HUES64 (cell line): ENCODE measurements at regions not wholly inside any gene's neighbourhood (a gene's known extent, or its start where the extent isn't known, plus 50 kb on each side); places are given as distances from the start of the nearest gene placed in this dataset.
"Not testable (repeated sequence)": the region's sequence is repeated elsewhere in the genome, so short reads cannot be mapped to it uniquely, and the experiment has no call there.

Source experiments
- H3K27ac ChIP-seq: 2 replicates; pipeline ENCODE4 v1.7.0; 2013; ENCODE audit warnings: low read depth, low read length, inconsistent platforms
- H3K27me3 ChIP-seq: 2 replicates; pipeline ENCODE4 v1.6.1; 2013; ENCODE audit warnings: mild to moderate bottlenecking, low read length; ENCODE audit not compliant: insufficient read depth
- H3K36me3 ChIP-seq: 2 replicates; pipeline ENCODE4 v1.6.1; 2013; ENCODE audit warnings: mild to moderate bottlenecking, low read length; ENCODE audit not compliant: insufficient read depth
- H3K4me1 ChIP-seq: 2 replicates; pipeline ENCODE4 v1.6.1; 2013; ENCODE audit warnings: mild to moderate bottlenecking, low read length, moderate library complexity; ENCODE audit not compliant: insufficient read depth
- H3K4me3 ChIP-seq: 2 replicates; pipeline ENCODE4 v1.5.1; 2013; ENCODE audit warnings: mild to moderate bottlenecking, low read length, moderate library complexity
- H3K9ac ChIP-seq: 2 replicates; pipeline ENCODE4 v1.6.1; 2013; ENCODE audit warnings: mild to moderate bottlenecking, low read depth, low read length
- H3K9me3 ChIP-seq: 2 replicates; pipeline ENCODE4 v1.6.1; 2013; ENCODE audit warnings: low read depth, low read length; ENCODE audit not compliant: insufficient read depth
- WGBS: fragments of 150-250, 120-280 bp; methylation state at CpG from one replicate; pipeline ENCODE4 v1.1.7; 2013; ENCODE audit warnings: missing lambda C conversion rate; 5-methylcytosine and 5-hydroxymethylcytosine counted together

GRCh38 chr6:28626386-28626785 lies 100.7 kb downstream of the GPX5 start:
- H3K36me3 ChIP-seq, H3K9me3 ChIP-seq, H3K9ac ChIP-seq, H3K27me3 ChIP-seq, H3K4me3 ChIP-seq, H3K27ac ChIP-seq, H3K4me1 ChIP-seq: not testable (repeated sequence)
- WGBS: 45% methylated on average over 1 of the region's 2 CpGs

GRCh38 chr6:28632326-28632851 lies 106.7 kb downstream of the GPX5 start:
- 90% methylated on average over 3 of the region's 5 CpGs for WGBS
- H3K27me3 ChIP-seq: peaks cover 49% of the 10 kb centered on the region
- no peak overlapping the region for H3K27ac ChIP-seq
- H3K36me3 ChIP-seq: no peaks in the 10 kb centered on the region
- no peak overlapping the region for H3K9ac ChIP-seq
- H3K4me3 ChIP-seq: no peak overlapping the region
- H3K4me1 ChIP-seq: no peaks in the 10 kb centered on the region; the same call in 1 of the 2 replicates
- no peaks in the 10 kb centered on the region for H3K9me3 ChIP-seq

GRCh38 chr6:28633445-28634215 lies 107.9 kb downstream of the GPX5 start:
- no peak overlapping the region for H3K9ac ChIP-seq
- H3K4me3 ChIP-seq: no peak overlapping the region
- 94% methylated on average over 28 of the region's 28 CpGs for WGBS
- H3K27ac ChIP-seq: no peak overlapping the region
- peaks cover 62% of the 10 kb centered on the region for H3K27me3 ChIP-seq
- H3K9me3 ChIP-seq: no peaks in the 10 kb centered on the region
- H3K36me3 ChIP-seq: no peaks in the 10 kb centered on the region
- H3K4me1 ChIP-seq: no peaks in the 10 kb centered on the region; the same call in 1 of the 2 replicates

GRCh38 chr6:28634411-28634760 lies 108.7 kb downstream of the GPX5 start:
- Histone ChIP-seq H3K27me3 (peaks cover 63% of the 10 kb centered on the region), H3K9ac (no peak overlapping the region), H3K4me1 (no peaks in the 10 kb centered on the region; the same call in 1 of the 2 replicates), H3K27ac (no peak overlapping the region), H3K9me3 (no peaks in the 10 kb centered on the region), H3K36me3 (no peaks in the 10 kb centered on the region), H3K4me3 (peak overlapping the region; percentile 73)
- 40% methylated on average over 4 of the region's 4 CpGs for WGBS

- H3K9ac ChIP-seq: no peak overlapping the region
- H3K4me1 ChIP-seq: no peaks in the 10 kb centered on the region; the same call in 1 of the 2 replicates
- no peaks in the 10 kb centered on the region for H3K36me3 ChIP-seq
- no peak overlapping the region for H3K27ac ChIP-seq
- peak overlapping the region; percentile 73 for H3K4me3 ChIP-seq
- peaks cover 63% of the 10 kb centered on the region for H3K27me3 ChIP-seq
- no peaks in the 10 kb centered on the region for H3K9me3 ChIP-seq
- 1% methylated on average over 48 of the region's 48 CpGs for WGBS
Measured at GRCh38 chr6:28634761-28635546, 109.3 kb downstream of the GPX5 start.

- H3K4me1 ChIP-seq: no peaks in the 10 kb centered on the region; the same call in 1 of the 2 replicates
- 0 out of 2 replicates have a peak overlapping the region, but pooled peaks have one; percentile 12 for H3K9ac ChIP-seq
- no peaks in the 10 kb centered on the region for H3K36me3 ChIP-seq
- WGBS: 3% methylated on average over 20 of the region's 20 CpGs
- no peaks in the 10 kb centered on the region for H3K9me3 ChIP-seq
- peaks cover 63% of the 10 kb centered on the region for H3K27me3 ChIP-seq
- H3K27ac ChIP-seq: no peak overlapping the region
- H3K4me3 ChIP-seq: peak overlapping the region; percentile 73
Measured at GRCh38 chr6:28635547-28636158, 110.0 kb downstream of the GPX5 start.

GRCh38 chr6:28638787-28639430 lies 113.2 kb downstream of the GPX5 start:
- no peak overlapping the region for H3K9ac ChIP-seq
- no peaks in the 10 kb centered on the region; the same call in 1 of the 2 replicates for H3K4me1 ChIP-seq
- 91% methylated on average over 21 of the region's 21 CpGs for WGBS
- H3K27ac ChIP-seq: no peak overlapping the region
- no peak overlapping the region for H3K4me3 ChIP-seq
- H3K36me3 ChIP-seq: no peaks in the 10 kb centered on the region
- H3K9me3 ChIP-seq: no peaks in the 10 kb centered on the region
- H3K27me3 ChIP-seq: peaks cover 49% of the 10 kb centered on the region

GRCh38 chr6:28639445-28640290 lies 114.0 kb downstream of the GPX5 start:
- 96% methylated on average over 47 of the region's 47 CpGs for WGBS
- H3K9ac ChIP-seq, H3K27ac ChIP-seq, H3K4me3 ChIP-seq, H3K4me1 ChIP-seq, H3K9me3 ChIP-seq, H3K36me3 ChIP-seq: not testable (repeated sequence)
- peaks cover 41% of the 10 kb centered on the region for H3K27me3 ChIP-seq

GRCh38 chr6:28643017-28643740 lies 117.5 kb downstream of the GPX5 start:
- H3K4me3 ChIP-seq: peak overlapping the region; percentile 46

GRCh38 chr6:28646650-28647049 lies 121.0 kb downstream of the GPX5 start:
- no peaks in the 10 kb centered on the region for H3K27me3 ChIP-seq
- no peak overlapping the region for H3K9ac ChIP-seq
- H3K4me3 ChIP-seq: no peak overlapping the region
- no peaks in the 10 kb centered on the region for H3K36me3 ChIP-seq
- WGBS: 92% methylated on average over 1 of the region's 1 CpG
- no peaks in the 10 kb centered on the region for H3K9me3 ChIP-seq
- H3K4me1 ChIP-seq: peaks cover 6% of the 10 kb centered on the region; the same call in 1 of the 2 replicates
- no peak overlapping the region for H3K27ac ChIP-seq

More at GRCh38 chr6:28643017-28643740, 117.5 kb downstream of the GPX5 start:
- 2% methylated on average over 9 of the region's 9 CpGs for WGBS
- H3K27me3 ChIP-seq: peaks cover 6% of the 10 kb centered on the region
- no peak overlapping the region for H3K27ac ChIP-seq
- H3K4me1 ChIP-seq: no peaks in the 10 kb centered on the region
- no peaks in the 10 kb centered on the region for H3K9me3 ChIP-seq
- no peaks in the 10 kb centered on the region for H3K36me3 ChIP-seq
- no peak overlapping the region for H3K9ac ChIP-seq
